Lower leg skin (tissue), 4 donors: ENCODE measurements at regions not wholly inside any gene's neighbourhood (a gene's known extent, or its start where the extent isn't known, plus 50 kb on each side); places are given as distances from the start of the nearest gene placed in this dataset.

ENCODE experiments used
- DNase-seq, 2 donors: peaks; one replicate each; pipeline ENCODE4 v3.0.0-alpha.2; 2019; ENCODE audit warnings: low spot score in 2 of 2
- H3K4me3 ChIP-seq: fragments of 200-600 bp; sonication (generic); 2 replicates; pipeline ENCODE4 v1.5.1; 2017; ENCODE audit warnings: mild to moderate bottlenecking, low read depth; ENCODE audit not compliant: poor library complexity, severe bottlenecking
- CTCF ChIP-seq, 3 donors: fragments of 450-650 bp; IDR thresholded peaks; one replicate each; pipeline ENCODE4 v1.5.1; 2016; ENCODE audit warnings: antibody characterized with exemption in 3 of 3, mild to moderate bottlenecking in 3 of 3, moderate library complexity in 2 of 3
- POLR2A ChIP-seq, 2 donors: fragments of 450-650 bp; IDR thresholded peaks; one replicate each; pipeline ENCODE4 v1.6.1; 2016 to 2017; ENCODE audit warnings: antibody characterized with exemption in 2 of 2, mild to moderate bottlenecking in 1 of 2, moderate library complexity in 1 of 2
- WGBS, 2 donors: methylation state at CpG; one replicate each; pipeline ENCODE4 v1.1.5; 2018; 5-methylcytosine and 5-hydroxymethylcytosine counted together
- intact Hi-C: fragments of 100-400 bp; cut with DNase I; formaldehyde crosslinking; loops from one replicate; pipeline ENCODE4 v1.15.0; 2023; ENCODE audit warnings: low total_unique reads

GRCh38 chr1:72830606-72831390 lies 548.5 kb upstream of the NEGR1 start:
- intact Hi-C loops = no loop called here
- WGBS, 2 donors = 67 to 87% methylated on average over 5 of the region's 5 CpGs
- no peak overlapping the region for H3K4me3 ChIP-seq
- TF ChIP-seq CTCF (IDR thresholded peaks at IDR 0.05) = no peak
- no peak for TF ChIP-seq POLR2A (IDR thresholded peaks at IDR 0.05)
- DNase-seq = peak in 1 of 2 donors; percentile 78

- no peak overlapping the region for H3K4me3 ChIP-seq
- no peak for TF ChIP-seq POLR2A (IDR thresholded peaks at IDR 0.05)
- TF ChIP-seq CTCF (IDR thresholded peaks at IDR 0.05) = no peak
- intact Hi-C loops = no loop called here
- no peak for DNase-seq
Measured at GRCh38 chr1:72827278-72827677, 544.9 kb upstream of the NEGR1 start.

GRCh38 chr1:72804541-72804940 lies 522.2 kb upstream of the NEGR1 start:
- TF ChIP-seq CTCF (IDR thresholded peaks at IDR 0.05) = no peak
- no peak for TF ChIP-seq POLR2A (IDR thresholded peaks at IDR 0.05)

GRCh38 chr1:72781038-72781437 lies 498.7 kb upstream of the NEGR1 start:
- no peak for DNase-seq
- 73 to 74% methylated on average over 1 of the region's 1 CpG for WGBS, 2 donors
- TF ChIP-seq POLR2A (IDR thresholded peaks at IDR 0.05) = no peak
- TF ChIP-seq CTCF (IDR thresholded peaks at IDR 0.05) = no peak
- intact Hi-C loops = no loop called here
- H3K4me3 ChIP-seq = no peak overlapping the region

More at GRCh38 chr1:72804541-72804940, 522.2 kb upstream of the NEGR1 start:
- no peak for DNase-seq
- H3K4me3 ChIP-seq = no peak overlapping the region
- intact Hi-C loops = no loop called here

GRCh38 chr1:72780212-72780611 lies 497.9 kb upstream of the NEGR1 start:
- intact Hi-C loops = no loop called here
- 52 to 76% methylated on average over 1 of the region's 1 CpG for WGBS, 2 donors
- no peak for TF ChIP-seq CTCF (IDR thresholded peaks at IDR 0.05)
- no peak for TF ChIP-seq POLR2A (IDR thresholded peaks at IDR 0.05)
- DNase-seq = no peak
- H3K4me3 ChIP-seq = no peak overlapping the region

GRCh38 chr1:72777918-72778317 lies 495.6 kb upstream of the NEGR1 start:
- DNase-seq = no peak
- intact Hi-C loops = no loop called here

More at GRCh38 chr1:72777918-72778317, 495.6 kb upstream of the NEGR1 start:
- TF ChIP-seq POLR2A (IDR thresholded peaks at IDR 0.05) (no peak), CTCF (IDR thresholded peaks at IDR 0.05) (no peak)
- no peak overlapping the region for H3K4me3 ChIP-seq
